Neural progenitor cell (in vitro differentiated cells): ENCODE measurements at regions not wholly inside any gene's neighbourhood (a gene's known extent, or its start where the extent isn't known, plus 50 kb on each side); places are given as distances from the start of the nearest gene placed in this dataset.

Experiments
- DNase-seq: peaks from one replicate; pipeline ENCODE4 v3.0.0-alpha.2; 2016; ENCODE audit warnings: low spot score
- H2AFZ ChIP-seq: fragments of 200-600 bp; sonication (generic); replicated peaks from 2 replicates; pipeline ENCODE4 v1.6.1; 2016; ENCODE audit warnings: antibody characterized with exemption
- H3F3A ChIP-seq: fragments of 200-600 bp; sonication (generic); 2 replicates; pipeline ENCODE4 v1.6.1; 2016; ENCODE audit warnings: antibody characterized with exemption, low read depth
- H3K27ac ChIP-seq: fragments of 200-600 bp; sonication (generic); 2 replicates; pipeline ENCODE4 v1.5.1; 2016; ENCODE audit warnings: mild to moderate bottlenecking
- H3K27me3 ChIP-seq: fragments of 200-600 bp; sonication (generic); 2 replicates; pipeline ENCODE4 v1.6.1; 2016; ENCODE audit warnings: mild to moderate bottlenecking, moderate library complexity
- H3K36me3 ChIP-seq: fragments of 200-600 bp; sonication (generic); 2 replicates; pipeline ENCODE4 v1.5.1; 2016
- H3K4me1 ChIP-seq: fragments of 200-600 bp; sonication (generic); 2 replicates; pipeline ENCODE4 v1.6.1; 2016; ENCODE audit warnings: mixed run types
- H3K4me2 ChIP-seq: fragments of 200-600 bp; sonication (generic); 2 replicates; pipeline ENCODE4 v1.6.1; 2016
- H3K4me3 ChIP-seq: fragments of 200-600 bp; sonication (generic); 2 replicates; pipeline ENCODE4 v1.5.1; 2016
- H3K79me2 ChIP-seq: fragments of 200-600 bp; sonication (generic); 2 replicates; pipeline ENCODE4 v1.6.1; 2016; ENCODE audit warnings: low read depth
- H3K9ac ChIP-seq: fragments of 200-600 bp; sonication (generic); 2 replicates; pipeline ENCODE4 v1.6.1; 2016
- H3K9me3 ChIP-seq: fragments of 200-600 bp; sonication (generic); 2 replicates; pipeline ENCODE4 v1.5.1; 2016; ENCODE audit warnings: low read depth
- H4K20me1 ChIP-seq: fragments of 200-600 bp; sonication (generic); 2 replicates; pipeline ENCODE4 v1.6.1; 2016; ENCODE audit warnings: low read depth
- H3K27ac Mint-ChIP-seq: 3 replicates; pipeline ENCODE4 v1.8.0; 2021; ENCODE audit warnings: mixed read lengths
- H3K27me3 Mint-ChIP-seq: 2 replicates; pipeline ENCODE4 v1.8.0; 2022; ENCODE audit warnings: low read depth, mild to moderate bottlenecking, inconsistent platforms, moderate library complexity, mixed read lengths; ENCODE audit not compliant: insufficient read depth
- H3K36me3 Mint-ChIP-seq: 3 replicates; pipeline ENCODE4 v1.8.0; 2021; ENCODE audit warnings: mixed read lengths
- H3K4me1 Mint-ChIP-seq: 3 replicates; pipeline ENCODE4 v1.8.0; 2021; ENCODE audit warnings: mixed read lengths
- H3K4me3 Mint-ChIP-seq: 3 replicates; pipeline ENCODE4 v1.8.0; 2021; ENCODE audit warnings: mild to moderate bottlenecking, moderate library complexity, mixed read lengths
- H3K9me3 Mint-ChIP-seq: 3 replicates; pipeline ENCODE4 v1.8.0; 2020; ENCODE audit warnings: mixed read lengths
- CTCF ChIP-seq: fragments of 200-600 bp; sonication (generic); IDR thresholded peaks from 2 replicates; pipeline ENCODE4 v1.5.1; 2017; ENCODE audit warnings: antibody characterized with exemption, mild to moderate bottlenecking
- EZH2 ChIP-seq: fragments of 200-600 bp; sonication (generic); IDR thresholded peaks from 2 replicates; pipeline ENCODE4 v1.6.1; 2017; ENCODE audit warnings: antibody characterized with exemption, mild to moderate bottlenecking, moderate library complexity
- EZH2phosphoT487 ChIP-seq: fragments of 200-600 bp; sonication (generic); IDR thresholded peaks from 2 replicates; pipeline ENCODE4 v1.6.1; 2017; ENCODE audit warnings: antibody characterized with exemption

- DNase-seq, result no peak
- H3K36me3 Mint-ChIP-seq, result no peaks in the 10 kb centered on the region
- Histone ChIP-seq H3F3A (no peaks in the 10 kb centered on the region), H3K27me3 (no peaks in the 10 kb centered on the region), H3K79me2 (no peaks in the 10 kb centered on the region), H2AFZ (no peak overlapping the region), H3K9me3 (no peaks in the 10 kb centered on the region), H3K36me3 (no peaks in the 10 kb centered on the region), H3K4me2 (no peak overlapping the region), H3K27ac (no peak overlapping the region), H3K4me3 (no peak overlapping the region), H4K20me1 (no peaks in the 10 kb centered on the region), H3K9ac (no peak overlapping the region), H3K4me1 (peaks cover 6% of the 10 kb centered on the region)
- no peak overlapping the region for H3K27ac Mint-ChIP-seq
- no peak overlapping the region for H3K4me3 Mint-ChIP-seq
- H3K9me3 Mint-ChIP-seq, result no peaks in the 10 kb centered on the region
- H3K4me1 Mint-ChIP-seq, result no peaks in the 10 kb centered on the region
- H3K27me3 Mint-ChIP-seq, result peaks cover 2% of the 10 kb centered on the region
- TF ChIP-seq CTCF (no peak), EZH2phosphoT487 (no peak), EZH2 (no peak)
Measured at GRCh38 chr3:82053236-82053635, 291.8 kb upstream of the GBE1 start.

- no peak overlapping the region for H3K27ac Mint-ChIP-seq
- no peak for TF ChIP-seq CTCF
- TF ChIP-seq EZH2phosphoT487, result no peak
- no peak for TF ChIP-seq EZH2
- Histone ChIP-seq H4K20me1 (no peaks in the 10 kb centered on the region), H3K4me3 (no peak overlapping the region), H3K9me3 (no peaks in the 10 kb centered on the region), H3K9ac (no peak overlapping the region), H3K4me2 (no peak overlapping the region), H3K27me3 (no peaks in the 10 kb centered on the region), H3K4me1 (peaks cover 6% of the 10 kb centered on the region), H2AFZ (no peak overlapping the region), H3K27ac (no peak overlapping the region), H3K79me2 (no peaks in the 10 kb centered on the region), H3K36me3 (no peaks in the 10 kb centered on the region), H3F3A (no peaks in the 10 kb centered on the region)
- H3K4me3 Mint-ChIP-seq, result no peak overlapping the region
- DNase-seq, result no peak
- H3K9me3 Mint-ChIP-seq, result no peaks in the 10 kb centered on the region
- H3K36me3 Mint-ChIP-seq, result no peaks in the 10 kb centered on the region
- peaks cover 2% of the 10 kb centered on the region for H3K27me3 Mint-ChIP-seq
- H3K4me1 Mint-ChIP-seq, result no peaks in the 10 kb centered on the region
Measured at GRCh38 chr3:82050382-82050781, 288.9 kb upstream of the GBE1 start.

GRCh38 chr3:82048711-82049110 lies 287.3 kb upstream of the GBE1 start:
- Histone ChIP-seq H2AFZ (no peak overlapping the region), H3K27me3 (no peaks in the 10 kb centered on the region), H3K4me2 (no peak overlapping the region), H3K9me3 (no peaks in the 10 kb centered on the region), H3K36me3 (no peaks in the 10 kb centered on the region), H3K27ac (no peak overlapping the region), H3K79me2 (no peaks in the 10 kb centered on the region), H3K4me3 (no peak overlapping the region), H3F3A (no peaks in the 10 kb centered on the region), H3K9ac (no peak overlapping the region), H4K20me1 (no peaks in the 10 kb centered on the region), H3K4me1 (no peaks in the 10 kb centered on the region)
- Mint-ChIP-seq H3K36me3 (no peaks in the 10 kb centered on the region), H3K4me3 (no peak overlapping the region), H3K27me3 (peaks cover 2% of the 10 kb centered on the region), H3K4me1 (peaks cover 6% of the 10 kb centered on the region), H3K9me3 (no peaks in the 10 kb centered on the region), H3K27ac (no peak overlapping the region)
- no peak for TF ChIP-seq EZH2
- no peak for TF ChIP-seq EZH2phosphoT487
- TF ChIP-seq CTCF, result no peak
- no peak for DNase-seq
